Testis (tissue), 2 donors: ENCODE measurements at regions not wholly inside any gene's neighbourhood (a gene's known extent, or its start where the extent isn't known, plus 50 kb on each side); places are given as distances from the start of the nearest gene placed in this dataset.
"Not testable (repeated sequence)": the region's sequence is repeated elsewhere in the genome, so short reads cannot be mapped to it uniquely, and the experiment has no call there.

Source experiments
- DNase-seq: peaks from one replicate; pipeline ENCODE4 v3.0.0-alpha.2; 2019
- H3K27ac ChIP-seq, 2 donors: fragments of 200-600 bp; sonication (generic); one replicate each; pipeline ENCODE4 v1.5.1; 2019
- H3K27me3 ChIP-seq: fragments of 200-600 bp; sonication (generic); one replicate; pipeline ENCODE4 v1.5.1; 2019
- H3K36me3 ChIP-seq: fragments of 200-600 bp; sonication (generic); one replicate; pipeline ENCODE4 v1.5.1; 2017; ENCODE audit warnings: low read depth; ENCODE audit errors: missing control alignments
- H3K4me1 ChIP-seq: fragments of 200-600 bp; sonication (generic); one replicate; pipeline ENCODE4 v1.5.1; 2019
- H3K4me3 ChIP-seq, 2 donors: fragments of 200-600 bp; sonication (generic); one replicate each; pipeline ENCODE4 v1.5.1; 2017 to 2019
- H3K9me3 ChIP-seq: fragments of 200-600 bp; sonication (generic); one replicate; pipeline ENCODE4 v1.5.1; 2017
- POLR2A ChIP-seq: fragments of 450-650 bp; IDR thresholded peaks from one replicate; pipeline ENCODE4 v1.6.1; 2017; ENCODE audit warnings: antibody characterized with exemption, mild to moderate bottlenecking, moderate library complexity
- WGBS, 2 donors: methylation state at CpG; one replicate each; pipeline ENCODE4 v1.1.5; 2018; 5-methylcytosine and 5-hydroxymethylcytosine counted together
- intact Hi-C: fragments of 100-400 bp; cut with DNase I; formaldehyde crosslinking; loops from one replicate; pipeline ENCODE4 v1.15.1; 2023; ENCODE audit warnings: low total_unique reads
- TF ChIP-seq, protein P1 (sequence below), 3 experiments: fragments of 450-650 bp in 2 of 3; fragments of 200-600 bp in 1 of 3; sonication (generic) in 1 of 3; IDR thresholded peaks; one replicate each; pipeline ENCODE4 v1.5.1; 2016 to 2019; ENCODE audit warnings: antibody characterized with exemption in 3 of 3, mild to moderate bottlenecking in 2 of 3, moderate library complexity in 1 of 3

DNA sequence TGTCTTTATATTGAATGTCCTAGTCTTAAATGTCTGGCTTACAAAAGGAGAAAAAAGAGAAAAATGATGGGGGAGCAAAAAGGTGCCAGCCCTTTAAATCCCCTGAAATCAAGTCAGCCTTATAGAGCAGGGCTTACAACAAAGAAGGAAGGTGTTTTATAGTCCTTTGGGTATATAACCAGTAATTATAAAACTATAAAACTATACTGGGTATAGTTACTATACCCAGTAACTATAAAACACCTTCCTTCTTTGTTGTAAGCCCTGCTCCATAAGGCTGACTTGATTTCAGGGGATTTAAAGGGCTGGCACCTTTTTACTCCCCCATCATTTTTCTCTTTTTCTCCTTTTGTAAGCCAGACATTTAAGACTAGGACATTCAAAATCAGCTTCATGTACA lies 598.0 kb upstream of the SEMA6D start:
- no peak for DNase-seq
- intact Hi-C loops = no loop called here
- Histone ChIP-seq H3K27ac (no peak overlapping the region), H3K27me3 (no peaks in the 10 kb centered on the region), H3K9me3 (no peaks in the 10 kb centered on the region), H3K4me3 (no peak overlapping the region), H3K4me1 (no peaks in the 10 kb centered on the region), H3K36me3 (no peaks in the 10 kb centered on the region)
- TF ChIP-seq, protein P1, sequence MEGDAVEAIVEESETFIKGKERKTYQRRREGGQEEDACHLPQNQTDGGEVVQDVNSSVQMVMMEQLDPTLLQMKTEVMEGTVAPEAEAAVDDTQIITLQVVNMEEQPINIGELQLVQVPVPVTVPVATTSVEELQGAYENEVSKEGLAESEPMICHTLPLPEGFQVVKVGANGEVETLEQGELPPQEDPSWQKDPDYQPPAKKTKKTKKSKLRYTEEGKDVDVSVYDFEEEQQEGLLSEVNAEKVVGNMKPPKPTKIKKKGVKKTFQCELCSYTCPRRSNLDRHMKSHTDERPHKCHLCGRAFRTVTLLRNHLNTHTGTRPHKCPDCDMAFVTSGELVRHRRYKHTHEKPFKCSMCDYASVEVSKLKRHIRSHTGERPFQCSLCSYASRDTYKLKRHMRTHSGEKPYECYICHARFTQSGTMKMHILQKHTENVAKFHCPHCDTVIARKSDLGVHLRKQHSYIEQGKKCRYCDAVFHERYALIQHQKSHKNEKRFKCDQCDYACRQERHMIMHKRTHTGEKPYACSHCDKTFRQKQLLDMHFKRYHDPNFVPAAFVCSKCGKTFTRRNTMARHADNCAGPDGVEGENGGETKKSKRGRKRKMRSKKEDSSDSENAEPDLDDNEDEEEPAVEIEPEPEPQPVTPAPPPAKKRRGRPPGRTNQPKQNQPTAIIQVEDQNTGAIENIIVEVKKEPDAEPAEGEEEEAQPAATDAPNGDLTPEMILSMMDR (IDR thresholded peaks at IDR 0.05) = no peak
- TF ChIP-seq POLR2A = no peak

DNA sequence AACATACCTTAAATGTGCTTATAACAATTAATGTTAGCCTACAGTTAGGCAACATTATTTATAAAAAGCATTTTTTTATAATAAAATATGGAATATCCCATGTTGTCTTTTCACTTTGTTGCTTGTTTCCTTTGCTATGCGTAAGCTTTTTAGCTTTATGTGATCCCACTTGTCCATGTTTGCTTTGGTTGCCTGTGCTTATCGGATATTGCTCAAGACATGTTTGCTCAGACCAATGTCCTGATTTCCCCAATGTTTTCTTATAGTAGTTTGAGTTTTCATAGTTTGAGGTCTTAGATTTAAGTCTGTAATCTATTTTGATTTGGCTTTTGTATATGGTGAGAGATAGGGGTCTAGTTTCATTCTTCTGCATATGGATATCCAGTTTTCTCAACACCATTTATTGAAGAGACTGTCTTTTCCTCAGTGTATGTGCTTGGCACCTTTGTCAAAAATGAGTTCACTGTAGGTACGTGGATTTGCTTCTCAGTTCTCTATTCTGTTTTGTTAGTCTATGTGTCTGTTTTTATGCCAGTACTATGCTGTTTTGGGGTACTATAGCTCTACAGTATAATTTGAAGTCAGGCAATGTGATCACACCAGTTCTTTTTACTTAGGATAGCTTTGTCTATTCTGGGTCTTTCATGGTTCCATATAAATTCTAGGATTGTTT lies 592.7 kb upstream of the SEMA6D start:
- no peak overlapping the region for H3K4me3 ChIP-seq
- TF ChIP-seq, protein P1 (IDR thresholded peaks at IDR 0.05) = no peak
- no peak for TF ChIP-seq POLR2A
- no peaks in the 10 kb centered on the region for H3K27me3 ChIP-seq
- H3K4me1 ChIP-seq = no peaks in the 10 kb centered on the region
- H3K36me3 ChIP-seq = no peaks in the 10 kb centered on the region
- no peak overlapping the region for H3K27ac ChIP-seq
- WGBS, 2 donors = 90 to 96% methylated on average over 3 of the region's 3 CpGs
- DNase-seq = no peak
- intact Hi-C loops = no loop called here
- H3K9me3 ChIP-seq = no peaks in the 10 kb centered on the region

DNA sequence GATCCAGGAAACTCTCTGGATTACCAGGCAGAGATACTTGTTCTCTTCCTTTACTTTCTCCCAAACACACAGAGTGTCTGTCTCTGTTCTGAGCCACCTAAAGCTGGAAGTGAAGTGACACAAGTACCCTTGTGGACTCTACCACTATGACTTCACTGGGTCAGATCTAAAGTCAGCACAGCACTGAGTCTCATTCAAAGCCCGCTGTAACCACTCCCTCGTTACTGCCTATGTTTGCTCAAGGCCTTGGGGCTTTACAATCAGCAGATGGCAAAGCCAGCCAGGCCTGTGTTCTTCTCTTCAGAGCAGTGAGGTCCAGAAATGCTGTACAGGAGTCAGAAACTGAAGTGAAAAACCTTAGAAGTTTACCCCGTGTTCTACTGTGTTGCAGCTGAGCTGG lies 588.3 kb upstream of the SEMA6D start:
- intact Hi-C loops = no loop called here
- Histone ChIP-seq H3K4me1 (no peaks in the 10 kb centered on the region), H3K9me3 (no peaks in the 10 kb centered on the region), H3K36me3 (no peaks in the 10 kb centered on the region), H3K27me3 (no peaks in the 10 kb centered on the region), H3K27ac (no peak overlapping the region), H3K4me3 (no peak overlapping the region)
- no peak for TF ChIP-seq POLR2A
- TF ChIP-seq, protein P1 (IDR thresholded peaks at IDR 0.05) = no peak
- DNase-seq = no peak
- WGBS, 2 donors = 66 to 89% methylated on average over 3 of the region's 3 CpGs

DNA sequence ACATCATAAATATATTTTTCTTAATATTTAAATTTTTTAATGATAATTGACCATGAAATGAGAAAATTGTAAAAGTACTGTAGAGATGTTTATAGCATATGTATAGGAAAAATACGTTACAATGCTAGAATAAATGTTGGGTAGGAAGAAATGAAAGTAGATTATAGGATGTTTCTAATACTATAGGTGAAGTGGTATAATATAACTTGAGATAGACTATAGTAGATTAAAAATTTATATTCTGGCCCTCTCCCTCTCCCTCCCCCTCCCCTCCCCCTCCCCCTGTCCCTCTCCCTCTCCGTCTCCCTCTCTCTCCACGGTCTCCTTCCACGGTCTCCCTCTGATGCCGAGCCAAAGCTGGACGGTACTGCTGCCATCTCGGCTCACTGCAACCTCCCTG lies 585.9 kb upstream of the SEMA6D start:
- H3K27me3 ChIP-seq, H3K27ac ChIP-seq, H3K36me3 ChIP-seq, H3K9me3 ChIP-seq, H3K4me1 ChIP-seq, DNase-seq, H3K4me3 ChIP-seq, intact Hi-C loops: not testable (repeated sequence)
- 69 to 74% methylated on average over 5 to 6 of the region's 7 CpGs for WGBS, 2 donors

DNA sequence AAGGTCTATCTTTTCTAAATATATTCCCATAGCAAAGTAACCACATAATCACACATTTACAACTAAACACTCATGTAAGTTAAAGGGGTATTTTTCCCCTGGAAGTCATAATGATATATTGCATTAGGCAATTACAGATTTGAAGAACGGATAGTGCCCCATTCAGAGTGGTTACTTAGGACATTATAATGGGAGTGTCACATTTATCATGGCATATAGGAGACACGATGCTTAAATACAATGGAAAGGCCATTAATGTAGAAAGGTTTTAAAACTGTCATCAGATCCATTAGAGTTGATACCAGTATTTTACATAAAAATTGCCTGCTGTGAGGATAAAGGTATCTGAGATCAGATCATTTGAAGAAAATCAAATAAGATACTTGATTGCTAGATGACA lies 582.0 kb upstream of the SEMA6D start:
- H3K27me3 ChIP-seq = no peaks in the 10 kb centered on the region
- H3K4me3 ChIP-seq = no peak overlapping the region
- H3K36me3 ChIP-seq = no peaks in the 10 kb centered on the region
- TF ChIP-seq, protein P1 (IDR thresholded peaks at IDR 0.05) = no peak
- TF ChIP-seq POLR2A = no peak
- WGBS, 2 donors = 81 to 98% methylated on average over 2 of the region's 2 CpGs
- DNase-seq = no peak
- intact Hi-C loops = no loop called here
- H3K4me1 ChIP-seq = no peaks in the 10 kb centered on the region
- H3K9me3 ChIP-seq = no peaks in the 10 kb centered on the region
- H3K27ac ChIP-seq = no peak overlapping the region
